ENCODE measurements at regions not wholly inside any gene's neighbourhood (a gene's known extent, or its start where the extent isn't known, plus 50 kb on each side); places are given as distances from the start of the nearest gene placed in this dataset.

- dilution Hi-C loops (cut with MboI; ENCODE audit: extremely low pct_ligation_motif_present, low sequenced_read_pairs) = no loop called here
- Histone ChIP-seq H3K36me3 (ENCODE audit: control insufficient read depth in 2 of 2, extremely low read depth in 1 of 2, insufficient read depth in 2 of 2, low read length in 2 of 2) (no peaks in the 10 kb centered on the region), H3K27me3 (ENCODE audit: control insufficient read depth, extremely low read depth, insufficient read depth, low read length) (no peaks in the 10 kb centered on the region), H3K4me2 (ENCODE audit: control insufficient read depth, extremely low read depth, insufficient read depth, low read depth, low read length) (no peak overlapping the region), H3K4me3 (ENCODE audit: control insufficient read depth in 2 of 3, extremely low read depth in 1 of 3, insufficient read depth in 2 of 3, low read depth in 1 of 3, low read length in 3 of 3) (no peak overlapping the region), H3K4me1 (ENCODE audit: control insufficient read depth, extremely low read depth, insufficient read depth, low read length) (no peaks in the 10 kb centered on the region), H4K20me1 (ENCODE audit: control insufficient read depth, extremely low read depth, insufficient read depth, low read length) (no peaks in the 10 kb centered on the region), H2AFZ (ENCODE audit: control insufficient read depth, low read length) (no peak overlapping the region), H3K9ac (ENCODE audit: control insufficient read depth, extremely low read depth, insufficient read depth, low read length) (no peak overlapping the region), H3K9me3 (ENCODE audit: control insufficient read depth, low read depth, low read length) (no peaks in the 10 kb centered on the region), H3K79me2 (ENCODE audit: control insufficient read depth, insufficient read depth, low read length) (no peaks in the 10 kb centered on the region), H3K27ac (ENCODE audit: control insufficient read depth, insufficient read depth, low read length) (no peak overlapping the region), H3K9me1 (ENCODE audit: control insufficient read depth, extremely low read depth, insufficient read depth, low read length) (no peaks in the 10 kb centered on the region)
- DNase-seq (ENCODE audit: low read depth, low spot score) (no peak), FAIRE-seq (no peak)
- TF ChIP-seq, protein P1, sequence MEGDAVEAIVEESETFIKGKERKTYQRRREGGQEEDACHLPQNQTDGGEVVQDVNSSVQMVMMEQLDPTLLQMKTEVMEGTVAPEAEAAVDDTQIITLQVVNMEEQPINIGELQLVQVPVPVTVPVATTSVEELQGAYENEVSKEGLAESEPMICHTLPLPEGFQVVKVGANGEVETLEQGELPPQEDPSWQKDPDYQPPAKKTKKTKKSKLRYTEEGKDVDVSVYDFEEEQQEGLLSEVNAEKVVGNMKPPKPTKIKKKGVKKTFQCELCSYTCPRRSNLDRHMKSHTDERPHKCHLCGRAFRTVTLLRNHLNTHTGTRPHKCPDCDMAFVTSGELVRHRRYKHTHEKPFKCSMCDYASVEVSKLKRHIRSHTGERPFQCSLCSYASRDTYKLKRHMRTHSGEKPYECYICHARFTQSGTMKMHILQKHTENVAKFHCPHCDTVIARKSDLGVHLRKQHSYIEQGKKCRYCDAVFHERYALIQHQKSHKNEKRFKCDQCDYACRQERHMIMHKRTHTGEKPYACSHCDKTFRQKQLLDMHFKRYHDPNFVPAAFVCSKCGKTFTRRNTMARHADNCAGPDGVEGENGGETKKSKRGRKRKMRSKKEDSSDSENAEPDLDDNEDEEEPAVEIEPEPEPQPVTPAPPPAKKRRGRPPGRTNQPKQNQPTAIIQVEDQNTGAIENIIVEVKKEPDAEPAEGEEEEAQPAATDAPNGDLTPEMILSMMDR (optimal IDR thresholded peaks at IDR 0.05 in 1 of 3, IDR thresholded peaks at IDR 0.05 in 1 of 3, conservative IDR thresholded peaks at IDR 0.05 in 1 of 3; ENCODE audit: extremely low read depth in 1 of 3, insufficient read depth in 2 of 3, low read length in 3 of 3) = no peak
- no peak for TF ChIP-seq EZH2 (IDR thresholded peaks at IDR 0.05; ENCODE audit: low read length)
Measured at GRCh38 chr6:164477790-164478189, 831.6 kb downstream of the C6orf118 start.

DNA sequence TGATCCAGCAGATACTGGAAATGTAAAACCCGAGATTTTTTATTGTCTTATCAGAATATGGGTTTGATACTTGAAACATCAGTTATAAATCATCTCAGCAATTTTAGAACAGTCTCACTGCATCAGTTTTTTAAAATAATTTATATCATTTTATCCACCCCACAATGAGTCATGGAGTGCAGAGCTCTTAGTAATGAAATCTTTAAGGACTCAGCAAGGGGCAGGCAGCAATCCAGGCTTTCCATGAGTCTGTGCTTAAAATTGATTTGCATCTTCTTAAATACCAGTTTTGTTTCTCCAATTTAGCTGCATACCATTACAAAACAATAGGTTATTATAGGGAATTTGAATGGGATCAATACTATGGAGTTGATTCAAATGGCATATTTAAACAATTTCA, 832.3 kb downstream of the C6orf118 start:
- Histone ChIP-seq H2AFZ (ENCODE audit: control insufficient read depth, low read length) (no peak overlapping the region), H3K27ac (ENCODE audit: control insufficient read depth, insufficient read depth, low read length) (no peak overlapping the region), H3K79me2 (ENCODE audit: control insufficient read depth, insufficient read depth, low read length) (no peaks in the 10 kb centered on the region), H3K36me3 (ENCODE audit: control insufficient read depth in 2 of 2, extremely low read depth in 1 of 2, insufficient read depth in 2 of 2, low read length in 2 of 2) (no peaks in the 10 kb centered on the region), H4K20me1 (ENCODE audit: control insufficient read depth, extremely low read depth, insufficient read depth, low read length) (no peaks in the 10 kb centered on the region), H3K27me3 (ENCODE audit: control insufficient read depth, extremely low read depth, insufficient read depth, low read length) (no peaks in the 10 kb centered on the region), H3K4me2 (ENCODE audit: control insufficient read depth, extremely low read depth, insufficient read depth, low read depth, low read length) (no peak overlapping the region), H3K4me3 (ENCODE audit: control insufficient read depth in 2 of 3, extremely low read depth in 1 of 3, insufficient read depth in 2 of 3, low read depth in 1 of 3, low read length in 3 of 3) (no peak overlapping the region), H3K9ac (ENCODE audit: control insufficient read depth, extremely low read depth, insufficient read depth, low read length) (no peak overlapping the region), H3K4me1 (ENCODE audit: control insufficient read depth, extremely low read depth, insufficient read depth, low read length) (no peaks in the 10 kb centered on the region), H3K9me1 (ENCODE audit: control insufficient read depth, extremely low read depth, insufficient read depth, low read length) (no peaks in the 10 kb centered on the region), H3K9me3 (ENCODE audit: control insufficient read depth, low read depth, low read length) (no peaks in the 10 kb centered on the region)
- TF ChIP-seq, protein P1 (optimal IDR thresholded peaks at IDR 0.05 in 1 of 3, IDR thresholded peaks at IDR 0.05 in 1 of 3, conservative IDR thresholded peaks at IDR 0.05 in 1 of 3; ENCODE audit: extremely low read depth in 1 of 3, insufficient read depth in 2 of 3, low read length in 3 of 3) = no peak
- no peak for TF ChIP-seq EZH2 (IDR thresholded peaks at IDR 0.05; ENCODE audit: low read length)
- no peak for FAIRE-seq
- no peak for DNase-seq (ENCODE audit: low read depth, low spot score)
- dilution Hi-C loops (cut with MboI; ENCODE audit: extremely low pct_ligation_motif_present, low sequenced_read_pairs) = no loop called here

All from keratinocyte (primary cell).